ENCODE measurements at regions not wholly inside any gene's neighbourhood (a gene's known extent, or its start where the extent isn't known, plus 50 kb on each side); places are given as distances from the start of the nearest gene placed in this dataset.

DNA sequence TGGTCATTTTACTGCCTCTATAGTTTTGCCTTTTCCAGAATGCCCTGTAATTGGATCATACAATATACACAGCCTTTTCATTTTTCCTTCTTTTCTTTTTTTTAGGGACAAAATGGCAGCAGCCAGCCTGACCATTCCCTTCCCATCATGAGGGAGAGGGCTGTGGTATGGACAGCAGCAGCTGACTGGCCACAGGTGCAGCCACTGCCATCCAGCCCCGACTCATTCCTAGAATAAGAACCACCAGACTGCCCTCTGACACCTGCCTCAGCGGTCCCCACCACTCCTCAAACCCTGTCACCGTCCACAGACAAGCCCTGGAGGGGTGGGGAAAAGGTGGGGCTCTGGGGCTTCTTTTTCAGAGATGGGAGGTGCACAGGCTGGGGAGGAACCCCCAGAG, 92.8 kb downstream of the EPDR1 start:
- no peak overlapping the region for H2BK20ac ChIP-seq (ENCODE audit: low read depth, low read length, poor library complexity, severe bottlenecking)
- no peak overlapping the region for H3K9ac ChIP-seq (ENCODE audit: extremely low read depth, insufficient read length, low read length)
- H4K5ac ChIP-seq (ENCODE audit: insufficient read length, low read depth, low read length): no peak overlapping the region
- no peak overlapping the region for H3K56ac ChIP-seq (ENCODE audit: insufficient read length, low read depth, low read length)
- no peak overlapping the region for H3K4me3 Mint-ChIP-seq
- no peaks in the 10 kb centered on the region for H3K27me3 ChIP-seq (ENCODE audit: insufficient read depth, low read length)
- no peak overlapping the region for H3K14ac ChIP-seq (ENCODE audit: insufficient read depth, low read length)
- no peak overlapping the region for H2BK12ac ChIP-seq (ENCODE audit: insufficient read length, low read depth, low read length)
- H3K79me2 ChIP-seq (ENCODE audit: insufficient read depth, low read length): no peaks in the 10 kb centered on the region
- no peak overlapping the region for H3K4me2 ChIP-seq (ENCODE audit: insufficient read depth, insufficient read length, low read length)
- no peak overlapping the region for H2BK5ac ChIP-seq (ENCODE audit: insufficient read length, low read length)
- no peak overlapping the region for H3T11ph ChIP-seq (ENCODE audit: low read length)
- no peaks in the 10 kb centered on the region for H3K23me2 ChIP-seq (ENCODE audit: insufficient read length, low read depth, low read length, poor library complexity, severe bottlenecking)
- H2AK5ac ChIP-seq (ENCODE audit: insufficient read length, low read length): no peak overlapping the region
- no peak overlapping the region for H4K91ac ChIP-seq (ENCODE audit: insufficient read length, low read depth, low read length)
- no peaks in the 10 kb centered on the region for H4K20me1 ChIP-seq (ENCODE audit: control insufficient read depth, insufficient read depth, insufficient read length)
- H3K9me3 ChIP-seq (ENCODE audit: control insufficient read depth, low read depth, low read length): no peaks in the 10 kb centered on the region
- peaks cover 0 to 15% (median 3%) of the 10 kb centered on the region in 3 experiments; a peak in 4 of 7 replicates for H3K36me3 Mint-ChIP-seq (ENCODE audit: insufficient read depth in 1 of 3, low read depth in 3 of 3)
- H3K27ac ChIP-seq (ENCODE audit: insufficient read length, low read depth, low read length): no peak overlapping the region
- no peak for DNase-seq
- no peak overlapping the region for H4K8ac ChIP-seq (replicated peaks; ENCODE audit: insufficient read length, low read depth, low read length)
- H2AFZ ChIP-seq (ENCODE audit: low read length): no peak overlapping the region
- H3K4ac ChIP-seq (ENCODE audit: low read depth, low read length): no peak overlapping the region
- peaks cover 11 to 14% of the 10 kb centered on the region in 2 experiments for H3K9me3 Mint-ChIP-seq
- H3K79me1 ChIP-seq (ENCODE audit: insufficient read depth, low read depth, low read length, poor library complexity, severe bottlenecking): no peaks in the 10 kb centered on the region
- TF ChIP-seq, protein P1, sequence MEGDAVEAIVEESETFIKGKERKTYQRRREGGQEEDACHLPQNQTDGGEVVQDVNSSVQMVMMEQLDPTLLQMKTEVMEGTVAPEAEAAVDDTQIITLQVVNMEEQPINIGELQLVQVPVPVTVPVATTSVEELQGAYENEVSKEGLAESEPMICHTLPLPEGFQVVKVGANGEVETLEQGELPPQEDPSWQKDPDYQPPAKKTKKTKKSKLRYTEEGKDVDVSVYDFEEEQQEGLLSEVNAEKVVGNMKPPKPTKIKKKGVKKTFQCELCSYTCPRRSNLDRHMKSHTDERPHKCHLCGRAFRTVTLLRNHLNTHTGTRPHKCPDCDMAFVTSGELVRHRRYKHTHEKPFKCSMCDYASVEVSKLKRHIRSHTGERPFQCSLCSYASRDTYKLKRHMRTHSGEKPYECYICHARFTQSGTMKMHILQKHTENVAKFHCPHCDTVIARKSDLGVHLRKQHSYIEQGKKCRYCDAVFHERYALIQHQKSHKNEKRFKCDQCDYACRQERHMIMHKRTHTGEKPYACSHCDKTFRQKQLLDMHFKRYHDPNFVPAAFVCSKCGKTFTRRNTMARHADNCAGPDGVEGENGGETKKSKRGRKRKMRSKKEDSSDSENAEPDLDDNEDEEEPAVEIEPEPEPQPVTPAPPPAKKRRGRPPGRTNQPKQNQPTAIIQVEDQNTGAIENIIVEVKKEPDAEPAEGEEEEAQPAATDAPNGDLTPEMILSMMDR (conservative IDR thresholded peaks at IDR 0.05): no peak
- H3K18ac ChIP-seq (ENCODE audit: insufficient read length, low read depth, low read length): no peak overlapping the region
- H3K4me1 ChIP-seq (ENCODE audit: insufficient read depth, low read length): no peaks in the 10 kb centered on the region
- H3K23ac ChIP-seq (ENCODE audit: insufficient read length, low read depth, low read length): no peak overlapping the region
- WGBS (ENCODE audit: extremely low coverage, insufficient read length, low lambda C conversion rate): no CpG with 5 or more reads among the region's 3 CpGs
- H3K27ac Mint-ChIP-seq: no peak overlapping the region
- H2BK15ac ChIP-seq (ENCODE audit: low read depth, low read length): no peak overlapping the region
- H2BK120ac ChIP-seq (ENCODE audit: low read depth, low read length, poor library complexity, severe bottlenecking): no peak overlapping the region
- peaks cover 8% of the 10 kb centered on the region in 2 experiments for H3K4me1 Mint-ChIP-seq
- peaks cover 2% of the 10 kb centered on the region for H3K27me3 Mint-ChIP-seq (ENCODE audit: low read depth)
